ENCODE measurements at regions not wholly inside any gene's neighbourhood (a gene's known extent, or its start where the extent isn't known, plus 50 kb on each side); places are given as distances from the start of the nearest gene placed in this dataset.

DNA sequence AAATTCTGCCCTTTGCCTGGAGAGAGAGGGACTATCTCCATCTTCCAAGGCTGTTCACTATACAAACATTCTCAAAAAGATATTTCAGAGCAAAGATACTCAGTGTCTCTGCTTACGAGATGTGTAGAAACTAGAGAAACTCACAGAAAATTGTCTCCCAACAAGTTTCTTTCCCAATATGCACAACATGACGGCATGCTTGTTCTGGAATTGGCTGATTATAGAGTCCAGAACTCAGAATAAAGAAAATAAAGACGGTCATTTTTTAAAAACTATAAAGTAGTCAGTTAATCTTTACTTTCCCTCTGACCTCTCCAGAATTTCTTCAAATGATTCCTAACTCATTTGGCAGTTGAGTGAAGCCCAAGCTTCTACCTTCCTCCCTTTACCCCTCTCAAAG, 285.5 kb upstream of the KLF3 start:
- peaks cover 0 to 3% (median 1%) of the 10 kb centered on the region in 4 donors for H3K4me1 ChIP-seq
- no peak for DNase-seq
- H3K9me3 ChIP-seq: no peaks in the 10 kb centered on the region
- H3K4me3 ChIP-seq: no peak overlapping the region
- intact Hi-C loops (cut with DNase I; ENCODE audit: low total_unique reads): no loop called here
- in situ Hi-C loops (cut with MboI; ENCODE audit: low pct_ligation_motif_present in 1 of 4, low pct_unique_long_range_greater_than_20kb in 1 of 4, low sequenced_read_pairs in 3 of 4): no loop called here
- H3K27ac ChIP-seq: no peak overlapping the region
- WGBS, 2 donors (ENCODE audit: low coverage in 1 of 2): 58 to 66% methylated on average over 3 of the region's 3 CpGs
- H3K27me3 ChIP-seq: no peaks in the 10 kb centered on the region
- H3K36me3 ChIP-seq: no peaks in the 10 kb centered on the region
- TF ChIP-seq, protein P1, sequence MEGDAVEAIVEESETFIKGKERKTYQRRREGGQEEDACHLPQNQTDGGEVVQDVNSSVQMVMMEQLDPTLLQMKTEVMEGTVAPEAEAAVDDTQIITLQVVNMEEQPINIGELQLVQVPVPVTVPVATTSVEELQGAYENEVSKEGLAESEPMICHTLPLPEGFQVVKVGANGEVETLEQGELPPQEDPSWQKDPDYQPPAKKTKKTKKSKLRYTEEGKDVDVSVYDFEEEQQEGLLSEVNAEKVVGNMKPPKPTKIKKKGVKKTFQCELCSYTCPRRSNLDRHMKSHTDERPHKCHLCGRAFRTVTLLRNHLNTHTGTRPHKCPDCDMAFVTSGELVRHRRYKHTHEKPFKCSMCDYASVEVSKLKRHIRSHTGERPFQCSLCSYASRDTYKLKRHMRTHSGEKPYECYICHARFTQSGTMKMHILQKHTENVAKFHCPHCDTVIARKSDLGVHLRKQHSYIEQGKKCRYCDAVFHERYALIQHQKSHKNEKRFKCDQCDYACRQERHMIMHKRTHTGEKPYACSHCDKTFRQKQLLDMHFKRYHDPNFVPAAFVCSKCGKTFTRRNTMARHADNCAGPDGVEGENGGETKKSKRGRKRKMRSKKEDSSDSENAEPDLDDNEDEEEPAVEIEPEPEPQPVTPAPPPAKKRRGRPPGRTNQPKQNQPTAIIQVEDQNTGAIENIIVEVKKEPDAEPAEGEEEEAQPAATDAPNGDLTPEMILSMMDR (IDR thresholded peaks at IDR 0.05): no peak
- no peak for TF ChIP-seq POLR2AphosphoS5 (IDR thresholded peaks at IDR 0.05)
- TF ChIP-seq EP300 (IDR thresholded peaks at IDR 0.05; ENCODE audit: low read depth): no peak
- TF ChIP-seq POLR2A (IDR thresholded peaks at IDR 0.05): no peak

DNA sequence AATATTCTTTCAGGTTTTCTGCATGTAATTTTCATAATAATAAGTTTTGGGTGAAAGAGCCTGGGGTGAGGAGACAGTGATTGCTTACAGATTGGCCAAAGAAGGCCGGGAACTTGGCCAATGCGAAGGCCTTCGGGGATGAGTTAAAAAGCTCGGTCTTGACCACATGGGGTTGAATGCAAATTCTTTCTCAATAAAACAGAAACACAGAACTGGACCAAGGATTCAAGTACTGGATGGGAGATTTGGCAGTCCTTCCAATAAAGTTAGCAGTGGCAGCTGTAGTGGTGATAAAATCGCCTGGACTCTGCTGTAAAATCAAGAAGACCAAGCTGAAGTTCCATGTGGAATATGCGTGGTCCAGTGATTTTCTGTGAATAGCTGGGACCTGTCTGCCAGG, 282.2 kb upstream of the KLF3 start:
- peak overlapping the region in 1 of 4 donors; percentile 1 for H3K27ac ChIP-seq
- H3K36me3 ChIP-seq: no peaks in the 10 kb centered on the region
- H3K27me3 ChIP-seq: no peaks in the 10 kb centered on the region
- no peak overlapping the region for H3K4me3 ChIP-seq
- TF ChIP-seq, protein P1 (IDR thresholded peaks at IDR 0.05): no peak
- no peak for TF ChIP-seq POLR2AphosphoS5 (IDR thresholded peaks at IDR 0.05)
- no peak for TF ChIP-seq POLR2A (IDR thresholded peaks at IDR 0.05)
- TF ChIP-seq EP300 (IDR thresholded peaks at IDR 0.05; ENCODE audit: low read depth): no peak
- DNase-seq: no peak
- intact Hi-C loops (cut with DNase I; ENCODE audit: low total_unique reads): no loop called here
- WGBS, 2 donors (ENCODE audit: low coverage in 1 of 2): 77 to 82% methylated on average over 6 of the region's 6 CpGs
- in situ Hi-C loops (cut with MboI; ENCODE audit: low pct_ligation_motif_present in 1 of 4, low pct_unique_long_range_greater_than_20kb in 1 of 4, low sequenced_read_pairs in 3 of 4): no loop called here
- no peaks in the 10 kb centered on the region for H3K9me3 ChIP-seq
- H3K4me1 ChIP-seq: peaks cover 0 to 36% (median 18%) of the 10 kb centered on the region in 4 donors

DNA sequence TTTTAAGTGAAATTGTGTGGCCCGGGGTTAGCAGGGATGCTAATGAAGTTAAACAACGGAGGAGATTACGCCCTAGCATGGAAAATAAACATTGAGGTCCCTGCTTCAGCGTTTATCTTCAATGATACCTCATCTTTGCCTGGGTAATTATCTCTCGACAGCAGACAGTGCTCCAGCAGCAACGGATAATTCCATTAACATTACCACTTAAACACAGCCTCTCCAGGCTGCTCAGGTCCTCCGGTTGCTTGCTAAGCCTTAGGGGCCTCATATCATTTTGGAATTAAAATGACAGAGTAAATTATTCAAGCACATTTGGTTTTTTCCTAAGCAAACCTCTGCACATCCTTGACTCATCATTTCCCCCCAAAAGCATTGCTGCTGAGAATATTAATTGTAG, 281.5 kb upstream of the KLF3 start:
- TF ChIP-seq, protein P1 (IDR thresholded peaks at IDR 0.05): no peak
- TF ChIP-seq POLR2AphosphoS5 (IDR thresholded peaks at IDR 0.05) (no peak), EP300 (IDR thresholded peaks at IDR 0.05; ENCODE audit: low read depth) (no peak), POLR2A (IDR thresholded peaks at IDR 0.05) (no peak)
- H3K4me3 ChIP-seq: no peak overlapping the region
- no peaks in the 10 kb centered on the region for H3K36me3 ChIP-seq
- DNase-seq: no peak
- peak overlapping the region in 1 of 4 donors; percentile 1 for H3K27ac ChIP-seq
- WGBS, 2 donors (ENCODE audit: low coverage in 1 of 2): 60 to 73% methylated on average over 7 of the region's 7 CpGs
- H3K9me3 ChIP-seq: no peaks in the 10 kb centered on the region
- in situ Hi-C loops (cut with MboI; ENCODE audit: low pct_ligation_motif_present in 1 of 4, low pct_unique_long_range_greater_than_20kb in 1 of 4, low sequenced_read_pairs in 3 of 4) (no loop called here), intact Hi-C loops (cut with DNase I; ENCODE audit: low total_unique reads) (no loop called here)
- H3K4me1 ChIP-seq: peaks cover 0 to 43% (median 18%) of the 10 kb centered on the region in 4 donors
- no peaks in the 10 kb centered on the region for H3K27me3 ChIP-seq

DNA sequence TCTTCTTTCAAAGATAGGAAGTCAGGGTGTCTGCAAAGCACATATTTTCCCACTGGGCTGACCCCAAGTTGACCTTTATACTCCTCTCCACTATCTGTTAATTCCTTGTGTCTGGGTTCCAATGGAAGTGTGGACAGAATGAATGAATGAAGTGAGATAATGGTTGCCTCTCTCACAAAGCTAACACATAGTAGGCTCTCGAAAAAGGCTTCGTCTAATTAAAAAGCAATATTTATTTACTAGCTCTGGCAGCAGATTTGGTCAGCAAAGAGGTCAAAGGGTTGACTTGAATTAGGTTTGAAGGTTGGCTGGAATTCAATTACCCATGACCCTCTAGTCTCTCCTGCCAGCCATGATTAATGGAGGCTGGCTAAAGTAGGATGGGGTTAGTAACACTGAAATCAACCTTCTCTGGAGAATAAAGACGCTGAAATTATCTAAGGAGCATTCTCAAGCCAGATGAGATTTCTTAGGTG, 280.3 kb upstream of the KLF3 start:
- Histone ChIP-seq H3K27me3 (no peaks in the 10 kb centered on the region), H3K36me3 (no peaks in the 10 kb centered on the region), H3K4me1 (peaks cover 0 to 47% (median 18%) of the 10 kb centered on the region in 4 donors), H3K27ac (no peak overlapping the region), H3K4me3 (no peak overlapping the region), H3K9me3 (no peaks in the 10 kb centered on the region)
- 67 to 76% methylated on average over 3 of the region's 3 CpGs for WGBS, 2 donors (ENCODE audit: low coverage in 1 of 2)
- in situ Hi-C loops (cut with MboI; ENCODE audit: low pct_ligation_motif_present in 1 of 4, low pct_unique_long_range_greater_than_20kb in 1 of 4, low sequenced_read_pairs in 3 of 4): no loop called here
- intact Hi-C loops (cut with DNase I; ENCODE audit: low total_unique reads): no loop called here
- TF ChIP-seq POLR2AphosphoS5 (IDR thresholded peaks at IDR 0.05) (no peak), EP300 (IDR thresholded peaks at IDR 0.05; ENCODE audit: low read depth) (no peak), POLR2A (IDR thresholded peaks at IDR 0.05) (no peak)
- TF ChIP-seq, protein P1 (IDR thresholded peaks at IDR 0.05): no peak
- no peak for DNase-seq
